Breast epithelium (tissue), 4 donors: ENCODE measurements at regions not wholly inside any gene's neighbourhood (a gene's known extent, or its start where the extent isn't known, plus 50 kb on each side); places are given as distances from the start of the nearest gene placed in this dataset.

Experiments
- DNase-seq, 2 donors: peaks; one replicate each; pipeline ENCODE4 v3.0.0-alpha.2; 2019; ENCODE audit warnings: low spot score in 2 of 2
- H3K27ac ChIP-seq, 2 donors: fragments of 200-600 bp; sonication (generic) in 1 of 2; one replicate each; pipeline ENCODE4 v1.5.1; 2016 to 2019; ENCODE audit warnings: mild to moderate bottlenecking in 1 of 2
- H3K27me3 ChIP-seq, 2 donors: fragments of 200-600 bp; sonication (generic) in 1 of 2; one replicate each; pipeline versions ENCODE4 v1.5.1 to v1.6.0; 2017 to 2019; ENCODE audit warnings: control low read depth in 1 of 2, mild to moderate bottlenecking in 1 of 2
- H3K36me3 ChIP-seq: fragments of 200-600 bp; one replicate; pipeline ENCODE4 v1.5.1; 2019
- H3K4me1 ChIP-seq, 2 donors: fragments of 200-600 bp; sonication (generic); one replicate each; pipeline ENCODE4 v1.5.1; 2016 to 2019; ENCODE audit warnings: control low read depth in 1 of 2
- H3K4me3 ChIP-seq, 3 donors: fragments of 200-600 bp; sonication (generic); 1 replicate in 2 of 3; 2 replicates in 1 of 3; pipeline ENCODE4 v1.5.1; 2016 to 2019; ENCODE audit warnings: mild to moderate bottlenecking in 3 of 3, moderate library complexity in 2 of 3
- H3K9me3 ChIP-seq, 2 donors: fragments of 200-600 bp; sonication (generic) in 1 of 2; one replicate each; pipeline ENCODE4 v1.5.1; 2016 to 2019; ENCODE audit warnings: control low read depth in 1 of 2
- POLR2A ChIP-seq: fragments of 450-650 bp; IDR thresholded peaks from one replicate; pipeline ENCODE4 v1.6.1; 2016; ENCODE audit warnings: antibody characterized with exemption, mild to moderate bottlenecking, moderate library complexity
- POLR2AphosphoS5 ChIP-seq, 3 donors: sonication (generic); formaldehyde crosslinking; IDR thresholded peaks; one replicate each; pipeline ENCODE4 v1.6.1; 2017; ENCODE audit warnings: antibody characterized with exemption in 3 of 3
- intact Hi-C: fragments of 100-400 bp; cut with DNase I; formaldehyde crosslinking; loops from one replicate; pipeline ENCODE4 v1.15.1; 2023; ENCODE audit warnings: low total_unique reads
- TF ChIP-seq, protein P1 (sequence below), 3 donors: fragments of 450-650 bp; IDR thresholded peaks; one replicate each; pipeline ENCODE4 v1.5.1; 2016 to 2017; ENCODE audit warnings: antibody characterized with exemption in 3 of 3, mild to moderate bottlenecking in 3 of 3, moderate library complexity in 3 of 3

DNA sequence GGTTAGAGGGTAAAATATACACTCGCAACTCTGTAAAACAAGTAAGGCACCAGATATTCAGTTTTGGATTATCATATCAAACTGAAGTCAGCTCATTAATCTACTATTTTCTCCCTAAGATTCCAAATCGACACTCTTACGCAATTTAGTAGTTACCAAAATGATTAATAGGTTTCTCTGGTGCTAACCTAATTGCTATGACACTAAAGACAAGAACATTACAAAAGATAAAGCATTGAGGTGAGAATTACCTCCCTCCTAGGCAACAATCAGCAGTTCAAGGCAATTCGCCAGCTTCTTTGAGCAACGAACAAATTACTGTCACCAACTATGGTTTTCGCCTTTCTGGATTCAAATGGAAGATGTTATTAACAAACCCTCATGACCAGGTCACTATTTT is 1305.0 kb downstream of the ROBO2 start:
- Histone ChIP-seq H3K27me3 (no peaks in the 10 kb centered on the region), H3K4me1 (no peaks in the 10 kb centered on the region), H3K9me3 (no peaks in the 10 kb centered on the region), H3K4me3 (no peak overlapping the region), H3K36me3 (no peaks in the 10 kb centered on the region), H3K27ac (no peak overlapping the region)
- intact Hi-C loops = no loop called here
- TF ChIP-seq, protein P1, sequence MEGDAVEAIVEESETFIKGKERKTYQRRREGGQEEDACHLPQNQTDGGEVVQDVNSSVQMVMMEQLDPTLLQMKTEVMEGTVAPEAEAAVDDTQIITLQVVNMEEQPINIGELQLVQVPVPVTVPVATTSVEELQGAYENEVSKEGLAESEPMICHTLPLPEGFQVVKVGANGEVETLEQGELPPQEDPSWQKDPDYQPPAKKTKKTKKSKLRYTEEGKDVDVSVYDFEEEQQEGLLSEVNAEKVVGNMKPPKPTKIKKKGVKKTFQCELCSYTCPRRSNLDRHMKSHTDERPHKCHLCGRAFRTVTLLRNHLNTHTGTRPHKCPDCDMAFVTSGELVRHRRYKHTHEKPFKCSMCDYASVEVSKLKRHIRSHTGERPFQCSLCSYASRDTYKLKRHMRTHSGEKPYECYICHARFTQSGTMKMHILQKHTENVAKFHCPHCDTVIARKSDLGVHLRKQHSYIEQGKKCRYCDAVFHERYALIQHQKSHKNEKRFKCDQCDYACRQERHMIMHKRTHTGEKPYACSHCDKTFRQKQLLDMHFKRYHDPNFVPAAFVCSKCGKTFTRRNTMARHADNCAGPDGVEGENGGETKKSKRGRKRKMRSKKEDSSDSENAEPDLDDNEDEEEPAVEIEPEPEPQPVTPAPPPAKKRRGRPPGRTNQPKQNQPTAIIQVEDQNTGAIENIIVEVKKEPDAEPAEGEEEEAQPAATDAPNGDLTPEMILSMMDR (IDR thresholded peaks at IDR 0.05) = no peak
- no peak for TF ChIP-seq POLR2AphosphoS5 (IDR thresholded peaks at IDR 0.05)
- TF ChIP-seq POLR2A = no peak
- no peak for DNase-seq

DNA sequence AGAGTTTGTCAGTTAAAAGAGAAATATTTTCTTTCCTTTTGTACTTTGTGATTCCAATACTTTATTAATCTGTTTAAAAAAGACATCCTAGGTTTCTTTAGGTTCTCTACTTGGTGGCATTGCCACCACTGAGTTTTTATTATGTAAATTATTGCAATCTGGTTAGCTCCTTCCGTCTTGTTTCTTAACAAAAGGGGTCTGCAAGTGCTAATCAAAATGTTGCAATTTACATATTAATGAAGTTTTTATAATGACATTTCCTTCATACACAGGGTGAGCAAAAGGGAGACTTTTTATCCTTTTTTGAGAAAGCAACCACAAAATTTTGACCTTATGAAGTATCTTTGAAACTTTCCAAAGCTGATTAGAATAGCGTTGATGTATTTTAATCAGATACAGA is 1307.3 kb downstream of the ROBO2 start:
- DNase-seq = no peak
- Histone ChIP-seq H3K4me1 (no peaks in the 10 kb centered on the region), H3K36me3 (no peaks in the 10 kb centered on the region), H3K27me3 (no peaks in the 10 kb centered on the region), H3K9me3 (no peaks in the 10 kb centered on the region), H3K4me3 (no peak overlapping the region), H3K27ac (no peak overlapping the region)
- TF ChIP-seq POLR2A (no peak), POLR2AphosphoS5 (IDR thresholded peaks at IDR 0.05) (no peak)
- TF ChIP-seq, protein P1 (IDR thresholded peaks at IDR 0.05) = no peak
- intact Hi-C loops = no loop called here

DNA sequence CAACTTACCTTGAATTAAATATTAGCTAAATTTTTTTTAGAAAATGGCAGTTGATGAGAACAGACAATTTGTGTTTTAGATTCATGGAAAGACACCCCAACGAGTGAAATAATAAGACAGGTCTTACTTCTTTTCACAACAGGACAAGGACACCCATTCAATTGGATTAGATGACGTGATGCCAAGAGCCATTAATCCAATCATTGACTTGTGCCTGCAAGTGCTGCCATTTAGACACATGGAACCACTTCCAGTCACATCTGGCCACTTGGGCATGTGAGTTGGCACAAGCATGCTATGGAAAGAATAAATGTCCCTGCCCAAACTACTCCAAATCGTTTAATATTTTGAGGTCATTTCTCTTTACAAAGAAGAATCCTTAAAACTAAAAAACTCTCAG is 1308.8 kb downstream of the ROBO2 start:
- no peaks in the 10 kb centered on the region for H3K9me3 ChIP-seq
- intact Hi-C loops = no loop called here
- H3K36me3 ChIP-seq = no peaks in the 10 kb centered on the region
- no peak overlapping the region for H3K27ac ChIP-seq
- TF ChIP-seq, protein P1 (IDR thresholded peaks at IDR 0.05) = no peak
- TF ChIP-seq POLR2AphosphoS5 (IDR thresholded peaks at IDR 0.05) (no peak), POLR2A (no peak)
- H3K4me3 ChIP-seq = no peak overlapping the region
- DNase-seq = no peak
- no peaks in the 10 kb centered on the region for H3K4me1 ChIP-seq
- no peaks in the 10 kb centered on the region for H3K27me3 ChIP-seq

- Histone ChIP-seq H3K27ac (no peak overlapping the region), H3K9me3 (no peaks in the 10 kb centered on the region), H3K4me3 (no peak overlapping the region), H3K36me3 (no peaks in the 10 kb centered on the region), H3K4me1 (no peaks in the 10 kb centered on the region), H3K27me3 (no peaks in the 10 kb centered on the region)
- DNase-seq = no peak
- TF ChIP-seq POLR2AphosphoS5 (IDR thresholded peaks at IDR 0.05) (no peak), POLR2A (no peak)
- TF ChIP-seq, protein P1 (IDR thresholded peaks at IDR 0.05) = no peak
- intact Hi-C loops = no loop called here
Measured at GRCh38 chr3:78349571-78349970, 1309.7 kb downstream of the ROBO2 start.

GRCh38 chr3:78351334-78351733 is 1311.4 kb downstream of the ROBO2 start:
- TF ChIP-seq, protein P1 (IDR thresholded peaks at IDR 0.05) = no peak
- TF ChIP-seq POLR2A = no peak
- TF ChIP-seq POLR2AphosphoS5 (IDR thresholded peaks at IDR 0.05) = no peak
- H3K27ac ChIP-seq = no peak overlapping the region
- DNase-seq = no peak
- no peaks in the 10 kb centered on the region for H3K4me1 ChIP-seq
- intact Hi-C loops = no loop called here
- H3K9me3 ChIP-seq = no peaks in the 10 kb centered on the region
- no peaks in the 10 kb centered on the region for H3K27me3 ChIP-seq
- no peaks in the 10 kb centered on the region for H3K36me3 ChIP-seq
- H3K4me3 ChIP-seq = no peak overlapping the region
